ENCODE measurements at regions not wholly inside any gene's neighbourhood (a gene's known extent, or its start where the extent isn't known, plus 50 kb on each side); places are given as distances from the start of the nearest gene placed in this dataset.

- Histone ChIP-seq H4K20me1 (ENCODE audit: insufficient read depth) (no peaks in the 10 kb centered on the region), H3K9ac (no peak overlapping the region), H3K27me3 (ENCODE audit: insufficient read depth) (no peaks in the 10 kb centered on the region), H3K4me3 (ENCODE audit: low read depth in 2 of 2, low read length in 1 of 2) (no peak overlapping the region), H2AFZ (ENCODE audit: low read depth) (no peak overlapping the region), H3K9me2 (no peaks in the 10 kb centered on the region), H3K4me1 (ENCODE audit: control insufficient read depth in 1 of 2, insufficient read depth in 2 of 2, low read depth in 1 of 2, low read length in 1 of 2) (no peaks in the 10 kb centered on the region), H3K9me3 (no peaks in the 10 kb centered on the region), H3F3A (replicated peaks; ENCODE audit: insufficient read depth) (no peaks in the 10 kb centered on the region), H3K79me2 (ENCODE audit: insufficient read depth) (no peaks in the 10 kb centered on the region), H3K27ac (ENCODE audit: low read depth in 2 of 2, low read length in 1 of 2) (no peak overlapping the region), H3K36me3 (replicated peaks in 1 of 2; ENCODE audit: control insufficient read depth in 1 of 2, insufficient read depth in 2 of 2, low read length in 1 of 2) (no peaks in the 10 kb centered on the region), H3K4me2 (no peak overlapping the region)
- DNase-seq, result no peak
- ChIA-PET CTCF (no interaction called here), POLR2A (no interaction called here)
- no peak for TF ChIP-seq JUND (IDR thresholded peaks at IDR 0.05)
- no peak for TF ChIP-seq MXI1 (IDR thresholded peaks at IDR 0.05; ENCODE audit: low read depth, low read length)
- TF ChIP-seq ELF1 (IDR thresholded peaks at IDR 0.05), result no peak
- TF ChIP-seq RCOR1 (IDR thresholded peaks at IDR 0.05; ENCODE audit: low read length), result no peak
- TF ChIP-seq, protein P1, sequence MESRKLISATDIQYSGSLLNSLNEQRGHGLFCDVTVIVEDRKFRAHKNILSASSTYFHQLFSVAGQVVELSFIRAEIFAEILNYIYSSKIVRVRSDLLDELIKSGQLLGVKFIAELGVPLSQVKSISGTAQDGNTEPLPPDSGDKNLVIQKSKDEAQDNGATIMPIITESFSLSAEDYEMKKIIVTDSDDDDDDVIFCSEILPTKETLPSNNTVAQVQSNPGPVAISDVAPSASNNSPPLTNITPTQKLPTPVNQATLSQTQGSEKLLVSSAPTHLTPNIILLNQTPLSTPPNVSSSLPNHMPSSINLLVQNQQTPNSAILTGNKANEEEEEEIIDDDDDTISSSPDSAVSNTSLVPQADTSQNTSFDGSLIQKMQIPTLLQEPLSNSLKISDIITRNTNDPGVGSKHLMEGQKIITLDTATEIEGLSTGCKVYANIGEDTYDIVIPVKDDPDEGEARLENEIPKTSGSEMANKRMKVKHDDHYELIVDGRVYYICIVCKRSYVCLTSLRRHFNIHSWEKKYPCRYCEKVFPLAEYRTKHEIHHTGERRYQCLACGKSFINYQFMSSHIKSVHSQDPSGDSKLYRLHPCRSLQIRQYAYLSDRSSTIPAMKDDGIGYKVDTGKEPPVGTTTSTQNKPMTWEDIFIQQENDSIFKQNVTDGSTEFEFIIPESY (IDR thresholded peaks at IDR 0.05; ENCODE audit: borderline replicate concordance, low read depth), result no peak
- no peak for TF ChIP-seq MEF2A (IDR thresholded peaks at IDR 0.05; ENCODE audit: borderline replicate concordance, low read depth)
- no peak for TF ChIP-seq EZH2phosphoT487 (IDR thresholded peaks at IDR 0.05; ENCODE audit: borderline replicate concordance, low read depth)
- no peak for TF ChIP-seq TEAD4 (IDR thresholded peaks at IDR 0.05; ENCODE audit: borderline replicate concordance, insufficient read depth)
- no peak for TF ChIP-seq GATA2 (CRISPR knock-in tag; IDR thresholded peaks at IDR 0.05)
- TF ChIP-seq RFX5 (IDR thresholded peaks at IDR 0.05; ENCODE audit: low read length), result no peak
- TF ChIP-seq FOXJ3 (CRISPR knock-in tag; IDR thresholded peaks at IDR 0.05), result no peak
- TF ChIP-seq TAF1 (IDR thresholded peaks at IDR 0.05; ENCODE audit: borderline replicate concordance, low read depth, low read length), result no peak
- TF ChIP-seq SIN3A (IDR thresholded peaks at IDR 0.05; ENCODE audit: borderline replicate concordance, low read depth, low read length), result no peak
- no peak for TF ChIP-seq RXRA (IDR thresholded peaks at IDR 0.05; ENCODE audit: borderline replicate concordance, low read depth)
- no peak for TF ChIP-seq FOSL2 (IDR thresholded peaks at IDR 0.05; ENCODE audit: borderline replicate concordance, low read depth)
- TF ChIP-seq, protein P2, sequence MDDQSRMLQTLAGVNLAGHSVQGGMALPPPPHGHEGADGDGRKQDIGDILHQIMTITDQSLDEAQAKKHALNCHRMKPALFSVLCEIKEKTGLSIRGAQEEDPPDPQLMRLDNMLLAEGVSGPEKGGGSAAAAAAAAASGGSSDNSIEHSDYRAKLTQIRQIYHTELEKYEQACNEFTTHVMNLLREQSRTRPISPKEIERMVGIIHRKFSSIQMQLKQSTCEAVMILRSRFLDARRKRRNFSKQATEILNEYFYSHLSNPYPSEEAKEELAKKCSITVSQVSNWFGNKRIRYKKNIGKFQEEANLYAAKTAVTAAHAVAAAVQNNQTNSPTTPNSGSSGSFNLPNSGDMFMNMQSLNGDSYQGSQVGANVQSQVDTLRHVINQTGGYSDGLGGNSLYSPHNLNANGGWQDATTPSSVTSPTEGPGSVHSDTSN (IDR thresholded peaks at IDR 0.05), result no peak
- no peak for TF ChIP-seq FOXM1 (IDR thresholded peaks at IDR 0.05; ENCODE audit: low read depth)
- TF ChIP-seq, protein P3, sequence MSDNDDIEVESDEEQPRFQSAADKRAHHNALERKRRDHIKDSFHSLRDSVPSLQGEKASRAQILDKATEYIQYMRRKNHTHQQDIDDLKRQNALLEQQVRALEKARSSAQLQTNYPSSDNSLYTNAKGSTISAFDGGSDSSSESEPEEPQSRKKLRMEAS (IDR thresholded peaks at IDR 0.05; ENCODE audit: low read depth), result no peak
- no peak for TF ChIP-seq CHD2 (IDR thresholded peaks at IDR 0.05; ENCODE audit: low read length, partially characterized antibody)
These were observed 293.1 kb upstream of the CDH6 start for GRCh38 chr5:30900367-30900766.

Measured in SK-N-SH (cell line).